ENCODE measurements at regions not wholly inside any gene's neighbourhood (a gene's known extent, or its start where the extent isn't known, plus 50 kb on each side); places are given as distances from the start of the nearest gene placed in this dataset.
"Not testable (repeated sequence)": the region's sequence is repeated elsewhere in the genome, so short reads cannot be mapped to it uniquely, and the experiment has no call there.

GRCh38 chr7:106569500-106569929, 91.4 kb downstream of the CCDC71L start:
- no peak overlapping the region for H3K4me3 ChIP-seq
- no peaks in the 10 kb centered on the region for H3K27me3 ChIP-seq
- H3K27ac ChIP-seq, result peak overlapping the region; percentile 34 to 72
- no peak for DNase-seq (ENCODE audit: low spot score in 2 of 2)
- H3K36me3 ChIP-seq, result no peaks in the 10 kb centered on the region
- H3K9me3 ChIP-seq, result no peaks in the 10 kb centered on the region
- peaks cover 0 to 6% of the 10 kb centered on the region in 2 donors for H3K4me1 ChIP-seq
- TF ChIP-seq POLR2A (IDR thresholded peaks at IDR 0.05) (no peak), POLR2AphosphoS5 (IDR thresholded peaks at IDR 0.05) (no peak), CTCF (IDR thresholded peaks at IDR 0.05) (no peak)
- intact Hi-C loops (cut with DNase I; ENCODE audit: low total_unique reads), result no loop called here

GRCh38 chr7:106568680-106569499, 92.1 kb downstream of the CCDC71L start:
- H3K27me3 ChIP-seq, result no peaks in the 10 kb centered on the region
- H3K4me3 ChIP-seq, result no peak overlapping the region
- H3K36me3 ChIP-seq, result no peaks in the 10 kb centered on the region
- TF ChIP-seq CTCF (IDR thresholded peaks at IDR 0.05) (no peak), POLR2A (IDR thresholded peaks at IDR 0.05) (no peak), POLR2AphosphoS5 (IDR thresholded peaks at IDR 0.05) (peak in 2 of 3 donors; percentile 72 to 86)
- DNase-seq (ENCODE audit: low spot score in 2 of 2), result peak in 1 of 2 donors; percentile 79
- peak overlapping the region; percentile 54 to 76 for H3K27ac ChIP-seq
- no peaks in the 10 kb centered on the region for H3K9me3 ChIP-seq
- H3K4me1 ChIP-seq, result peaks cover 0 to 6% of the 10 kb centered on the region in 2 donors
- intact Hi-C loops (cut with DNase I; ENCODE audit: low total_unique reads), result no loop called here

GRCh38 chr7:106568002-106568679, 92.8 kb downstream of the CCDC71L start:
- Histone ChIP-seq H3K27ac (peak overlapping the region; percentile 54 to 76), H3K4me3 (no peak overlapping the region), H3K4me1 (peaks cover 0 to 6% of the 10 kb centered on the region in 2 donors), H3K9me3 (no peaks in the 10 kb centered on the region), H3K36me3 (no peaks in the 10 kb centered on the region), H3K27me3 (no peaks in the 10 kb centered on the region)
- no peak for DNase-seq (ENCODE audit: low spot score in 2 of 2)
- no peak for TF ChIP-seq POLR2A (IDR thresholded peaks at IDR 0.05)
- no peak for TF ChIP-seq POLR2AphosphoS5 (IDR thresholded peaks at IDR 0.05)
- TF ChIP-seq CTCF (IDR thresholded peaks at IDR 0.05), result no peak
- intact Hi-C loops (cut with DNase I; ENCODE audit: low total_unique reads), result no loop called here

GRCh38 chr7:106567204-106568001, 93.6 kb downstream of the CCDC71L start:
- DNase-seq (ENCODE audit: low spot score in 2 of 2); H3K4me1 ChIP-seq; H3K36me3 ChIP-seq; H3K27me3 ChIP-seq; H3K9me3 ChIP-seq; intact Hi-C loops (cut with DNase I; ENCODE audit: low total_unique reads); H3K4me3 ChIP-seq: not testable (repeated sequence)
- peak overlapping the region in 1 of 2 donors; percentile 58 for H3K27ac ChIP-seq

- H3K27me3 ChIP-seq, result no peaks in the 10 kb centered on the region
- no peaks in the 10 kb centered on the region for H3K9me3 ChIP-seq
- intact Hi-C loops (cut with DNase I; ENCODE audit: low total_unique reads), result no loop called here
- peaks cover 0 to 6% of the 10 kb centered on the region in 2 donors for H3K4me1 ChIP-seq
- no peak for TF ChIP-seq POLR2A (IDR thresholded peaks at IDR 0.05)
- no peak for TF ChIP-seq POLR2AphosphoS5 (IDR thresholded peaks at IDR 0.05)
- no peak for TF ChIP-seq CTCF (IDR thresholded peaks at IDR 0.05)
- no peak overlapping the region for H3K27ac ChIP-seq
- no peaks in the 10 kb centered on the region for H3K36me3 ChIP-seq
- no peak for DNase-seq (ENCODE audit: low spot score in 2 of 2)
- H3K4me3 ChIP-seq, result no peak overlapping the region
Measured at GRCh38 chr7:106566672-106567071, 94.3 kb downstream of the CCDC71L start.

Data from breast epithelium (tissue), 4 donors.